ENCODE measurements at regions not wholly inside any gene's neighbourhood (a gene's known extent, or its start where the extent isn't known, plus 50 kb on each side); places are given as distances from the start of the nearest gene placed in this dataset.

DNA sequence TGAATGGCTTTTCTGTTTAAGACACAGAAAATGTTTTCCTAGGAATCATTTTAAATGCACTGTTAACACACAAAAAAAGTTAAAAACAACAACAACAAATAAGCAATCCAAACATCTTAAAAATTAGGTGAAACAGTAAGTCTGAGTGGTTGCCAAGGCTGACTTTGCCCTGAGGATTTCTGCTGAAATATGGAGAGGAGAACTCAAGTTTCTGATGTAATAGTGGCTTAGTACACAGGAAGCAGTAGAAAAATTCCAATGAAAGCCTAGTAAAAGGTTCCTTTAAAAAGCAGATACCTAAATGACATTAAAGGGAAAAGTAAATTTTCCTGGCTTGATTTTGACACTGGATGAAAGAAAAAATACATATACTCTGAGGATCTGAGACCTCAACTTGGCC, 184.2 kb downstream of the EPM2A start:
- TF ChIP-seq JUND (IDR thresholded peaks at IDR 0.05): no peak
- Histone ChIP-seq H3K4me1 (ENCODE audit: control insufficient read depth in 4 of 4, insufficient read depth in 4 of 4, low read length in 3 of 4) (no peaks in the 10 kb centered on the region), H3K4me3 (ENCODE audit: low read depth in 1 of 3, low read length in 3 of 3) (no peak overlapping the region), H3K27me3 (ENCODE audit: control insufficient read depth in 4 of 4, insufficient read depth in 4 of 4, low read length in 3 of 4) (no peaks in the 10 kb centered on the region), H3K9me3 (ENCODE audit: control insufficient read depth in 4 of 4, low read length in 3 of 4) (no peaks in the 10 kb centered on the region), H3K27ac (ENCODE audit: low read depth in 1 of 2, low read length in 2 of 2) (no peak overlapping the region), H3K36me3 (ENCODE audit: control insufficient read depth in 4 of 4, insufficient read depth in 3 of 4, low read depth in 1 of 4, low read length in 3 of 4) (no peaks in the 10 kb centered on the region), H3K9ac (ENCODE audit: low read depth in 1 of 2, low read length in 2 of 2) (no peak overlapping the region)
- no peak for DNase-seq (ENCODE audit: low spot score)

DNA sequence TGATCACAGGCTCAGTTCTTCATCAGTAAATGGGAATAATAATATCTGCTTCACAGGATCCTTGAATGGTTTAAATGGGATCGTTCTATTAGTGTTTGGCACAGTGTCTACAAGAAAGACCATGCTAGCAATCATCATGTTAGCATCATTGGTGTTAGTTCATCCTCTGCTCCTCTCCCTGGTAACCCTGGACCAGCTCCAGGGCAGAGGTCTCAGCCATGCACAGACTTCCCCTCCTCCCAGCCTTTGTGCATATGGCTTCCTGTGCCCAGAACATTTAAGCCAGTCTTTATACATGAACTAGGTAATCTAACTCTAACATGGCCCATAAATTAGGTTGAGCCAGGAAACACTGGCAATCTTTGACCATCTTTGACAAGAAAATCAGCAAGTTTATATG, 180.2 kb downstream of the EPM2A start:
- TF ChIP-seq, protein P1, sequence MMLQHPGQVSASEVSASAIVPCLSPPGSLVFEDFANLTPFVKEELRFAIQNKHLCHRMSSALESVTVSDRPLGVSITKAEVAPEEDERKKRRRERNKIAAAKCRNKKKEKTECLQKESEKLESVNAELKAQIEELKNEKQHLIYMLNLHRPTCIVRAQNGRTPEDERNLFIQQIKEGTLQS (IDR thresholded peaks at IDR 0.05): no peak
- TF ChIP-seq YY1 (IDR thresholded peaks at IDR 0.05) (no peak), SP1 (IDR thresholded peaks at IDR 0.05) (no peak), HNF4G (IDR thresholded peaks at IDR 0.05) (no peak), FOXA2 (IDR thresholded peaks at IDR 0.05) (no peak), RAD21 (IDR thresholded peaks at IDR 0.05) (no peak)
- H3K27me3 ChIP-seq (ENCODE audit: control insufficient read depth in 4 of 4, insufficient read depth in 4 of 4, low read length in 3 of 4): no peaks in the 10 kb centered on the region
- no peak for DNase-seq (ENCODE audit: low spot score)
- H3K36me3 ChIP-seq (ENCODE audit: control insufficient read depth in 4 of 4, insufficient read depth in 3 of 4, low read depth in 1 of 4, low read length in 3 of 4): no peaks in the 10 kb centered on the region
- H3K4me3 ChIP-seq (ENCODE audit: low read depth in 1 of 3, low read length in 3 of 3): no peak overlapping the region
- WGBS: 73% methylated on average over 1 of the region's 1 CpG
- H3K9me3 ChIP-seq (ENCODE audit: control insufficient read depth in 4 of 4, low read length in 3 of 4): no peaks in the 10 kb centered on the region
- no peak overlapping the region for H3K27ac ChIP-seq (ENCODE audit: low read depth in 1 of 2, low read length in 2 of 2)
- no peak overlapping the region for H3K9ac ChIP-seq (ENCODE audit: low read depth in 1 of 2, low read length in 2 of 2)
- no peaks in the 10 kb centered on the region for H3K4me1 ChIP-seq (ENCODE audit: control insufficient read depth in 4 of 4, insufficient read depth in 4 of 4, low read length in 3 of 4)

DNA sequence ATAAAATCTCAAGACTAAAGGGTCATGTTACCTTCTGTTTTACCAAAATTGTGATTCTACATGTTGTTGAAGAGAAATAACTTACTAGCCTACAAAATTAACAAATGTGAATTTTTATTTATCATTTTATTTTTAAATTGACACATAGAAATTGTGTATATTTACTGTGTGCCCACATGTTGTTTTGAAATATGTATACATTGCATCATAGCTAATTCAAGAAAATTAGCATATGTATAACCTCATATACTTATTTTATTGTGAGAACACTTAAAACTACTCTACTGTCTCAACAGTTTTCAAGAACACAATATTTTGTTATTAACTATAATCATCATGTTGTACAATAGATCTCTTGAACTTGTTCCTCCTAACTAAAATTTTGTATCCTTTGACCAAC, 177.8 kb downstream of the EPM2A start:
- TF ChIP-seq RXRA (IDR thresholded peaks at IDR 0.05) (no peak), REST (IDR thresholded peaks at IDR 0.05) (no peak), SP1 (IDR thresholded peaks at IDR 0.05) (no peak), EGR1 (IDR thresholded peaks at IDR 0.05; ENCODE audit: low read depth in 2 of 2) (no peak), NR2F2 (IDR thresholded peaks at IDR 0.05) (no peak), RAD21 (IDR thresholded peaks at IDR 0.05) (no peak), FOXA1 (IDR thresholded peaks at IDR 0.05) (no peak), HNF4G (IDR thresholded peaks at IDR 0.05) (no peak), JUND (IDR thresholded peaks at IDR 0.05) (no peak), MAX (IDR thresholded peaks at IDR 0.05) (no peak), TAF1 (conservative IDR thresholded peaks at IDR 0.05) (no peak)
- TF ChIP-seq, protein P2, sequence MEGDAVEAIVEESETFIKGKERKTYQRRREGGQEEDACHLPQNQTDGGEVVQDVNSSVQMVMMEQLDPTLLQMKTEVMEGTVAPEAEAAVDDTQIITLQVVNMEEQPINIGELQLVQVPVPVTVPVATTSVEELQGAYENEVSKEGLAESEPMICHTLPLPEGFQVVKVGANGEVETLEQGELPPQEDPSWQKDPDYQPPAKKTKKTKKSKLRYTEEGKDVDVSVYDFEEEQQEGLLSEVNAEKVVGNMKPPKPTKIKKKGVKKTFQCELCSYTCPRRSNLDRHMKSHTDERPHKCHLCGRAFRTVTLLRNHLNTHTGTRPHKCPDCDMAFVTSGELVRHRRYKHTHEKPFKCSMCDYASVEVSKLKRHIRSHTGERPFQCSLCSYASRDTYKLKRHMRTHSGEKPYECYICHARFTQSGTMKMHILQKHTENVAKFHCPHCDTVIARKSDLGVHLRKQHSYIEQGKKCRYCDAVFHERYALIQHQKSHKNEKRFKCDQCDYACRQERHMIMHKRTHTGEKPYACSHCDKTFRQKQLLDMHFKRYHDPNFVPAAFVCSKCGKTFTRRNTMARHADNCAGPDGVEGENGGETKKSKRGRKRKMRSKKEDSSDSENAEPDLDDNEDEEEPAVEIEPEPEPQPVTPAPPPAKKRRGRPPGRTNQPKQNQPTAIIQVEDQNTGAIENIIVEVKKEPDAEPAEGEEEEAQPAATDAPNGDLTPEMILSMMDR (IDR thresholded peaks at IDR 0.05; ENCODE audit: low read depth, low read length, missing input control): no peak
- TF ChIP-seq, protein P1 (IDR thresholded peaks at IDR 0.05): no peak
- Histone ChIP-seq H3K9me3 (ENCODE audit: control insufficient read depth in 4 of 4, low read length in 3 of 4) (no peaks in the 10 kb centered on the region), H3K4me1 (ENCODE audit: control insufficient read depth in 4 of 4, insufficient read depth in 4 of 4, low read length in 3 of 4) (peaks cover 0 to 3% (median 0%) of the 10 kb centered on the region in 4 donors), H3K9ac (ENCODE audit: low read depth in 1 of 2, low read length in 2 of 2) (no peak overlapping the region), H3K36me3 (ENCODE audit: control insufficient read depth in 4 of 4, insufficient read depth in 3 of 4, low read depth in 1 of 4, low read length in 3 of 4) (no peaks in the 10 kb centered on the region), H3K4me3 (ENCODE audit: low read depth in 1 of 3, low read length in 3 of 3) (no peak overlapping the region), H3K27ac (ENCODE audit: low read depth in 1 of 2, low read length in 2 of 2) (no peak overlapping the region), H3K27me3 (ENCODE audit: control insufficient read depth in 4 of 4, insufficient read depth in 4 of 4, low read length in 3 of 4) (peaks cover 0 to 2% (median 0%) of the 10 kb centered on the region in 4 donors)
- no peak for DNase-seq (ENCODE audit: low spot score)

Data from liver (tissue), 8 donors.